Spinal cord (tissue), 9 donors: ENCODE measurements at regions not wholly inside any gene's neighbourhood (a gene's known extent, or its start where the extent isn't known, plus 50 kb on each side); places are given as distances from the start of the nearest gene placed in this dataset.
A peak's percentile ranks its signal among the peaks of the same experiment; 100 is the strongest.

ENCODE experiments used
- DNase-seq, 6 donors: peaks; one replicate each; pipeline versions ENCODE4 v3.0.0 to v3.0.0-alpha.2; 2013 to 2015; ENCODE audit warnings: low spot score in 6 of 6, low read depth in 4 of 6
- H3K27ac ChIP-seq: one replicate; pipeline ENCODE4 v1.5.1; 2013; ENCODE audit warnings: low read depth, low read length, control low read depth
- H3K27me3 ChIP-seq: one replicate; pipeline ENCODE4 v1.6.1; 2013; ENCODE audit warnings: low read length; ENCODE audit not compliant: control insufficient read depth, insufficient read depth
- H3K36me3 ChIP-seq: one replicate; pipeline ENCODE4 v1.6.1; 2013; ENCODE audit warnings: low read length; ENCODE audit not compliant: control insufficient read depth, insufficient read depth
- H3K4me1 ChIP-seq: one replicate; pipeline ENCODE4 v1.6.1; 2013; ENCODE audit warnings: low read length; ENCODE audit not compliant: control insufficient read depth, insufficient read depth
- H3K4me3 ChIP-seq: one replicate; pipeline ENCODE4 v1.5.1; 2013; ENCODE audit warnings: low read depth, low read length, control low read depth
- H3K9me3 ChIP-seq: one replicate; pipeline ENCODE4 v1.6.1; 2013; ENCODE audit warnings: low read length; ENCODE audit not compliant: control insufficient read depth, insufficient read depth
- WGBS: methylation state at CpG from one replicate; pipeline ENCODE4 v1.1.5; 2013; ENCODE audit warnings: missing lambda C conversion rate; ENCODE audit not compliant: insufficient coverage; 5-methylcytosine and 5-hydroxymethylcytosine counted together
- donor health status: healthy.

DNA sequence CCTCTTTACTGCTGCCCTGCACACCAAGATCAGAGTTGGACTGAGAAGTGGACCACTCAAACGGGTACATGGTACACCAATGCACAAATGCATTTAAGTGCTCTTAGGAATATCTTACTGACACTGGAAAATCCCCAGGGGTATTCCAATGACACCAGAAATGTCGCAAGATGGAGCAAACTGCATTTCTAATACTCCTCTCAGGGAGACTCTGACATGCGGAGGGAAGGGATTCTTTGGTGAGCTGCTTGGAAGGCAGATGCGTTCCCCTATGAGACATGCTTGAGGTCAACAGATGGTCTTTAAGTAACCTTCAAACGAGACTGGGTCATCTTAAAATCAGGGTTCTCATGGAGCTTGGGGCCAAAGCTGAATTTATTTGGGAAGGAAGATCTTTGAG, 521.8 kb upstream of the TCF4 start:
- H3K27me3 ChIP-seq = no peaks in the 10 kb centered on the region
- DNase-seq = no peak
- 94% methylated on average over 2 of the region's 5 CpGs for WGBS

DNA sequence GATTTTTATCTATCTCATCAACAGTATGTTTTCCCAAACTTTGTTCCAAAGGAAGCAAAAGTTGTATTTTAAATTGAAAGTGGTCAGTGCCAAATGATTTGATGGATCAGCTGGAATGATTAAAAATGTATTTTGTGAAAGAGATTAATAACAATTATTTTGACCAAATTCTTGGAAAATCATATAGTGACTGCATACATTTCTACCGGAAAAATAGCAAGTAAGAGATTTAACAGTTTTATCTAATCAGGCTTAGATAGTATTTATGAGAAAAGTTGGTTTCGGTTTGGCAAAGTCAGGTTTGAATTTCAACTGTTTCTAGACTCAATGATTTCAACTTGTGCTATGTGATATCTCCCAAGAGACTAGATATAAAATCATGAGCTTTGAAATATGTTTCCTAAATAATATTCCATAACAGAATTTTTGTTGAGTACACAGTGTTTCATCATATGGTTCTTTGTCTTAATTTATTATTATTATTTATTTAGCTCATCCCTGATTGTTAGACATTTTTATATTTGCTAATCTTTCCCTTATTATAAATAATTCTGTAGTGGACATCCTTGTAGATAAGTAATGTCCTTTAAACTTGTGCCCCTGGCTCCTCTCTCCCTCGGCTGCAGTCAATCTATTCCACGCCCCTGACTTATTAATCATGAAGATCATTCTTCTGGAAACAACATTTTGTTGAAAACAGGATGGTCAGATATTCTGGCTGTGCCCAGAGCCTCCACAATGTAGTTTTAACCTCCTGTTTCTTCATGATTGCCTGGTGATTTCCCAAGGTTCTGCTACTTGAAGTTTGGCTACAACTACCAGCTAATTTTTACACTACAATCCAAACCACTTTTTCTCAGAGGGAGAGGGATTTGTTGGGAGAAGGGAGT, 520.7 kb upstream of the TCF4 start:
- H3K36me3 ChIP-seq = no peaks in the 10 kb centered on the region
- no peaks in the 10 kb centered on the region for H3K9me3 ChIP-seq
- no peaks in the 10 kb centered on the region for H3K27me3 ChIP-seq
- no peaks in the 10 kb centered on the region for H3K4me1 ChIP-seq
- no peak for DNase-seq
- no CpG with 5 or more reads among the region's 4 CpGs for WGBS
- no peak overlapping the region for H3K27ac ChIP-seq
- H3K4me3 ChIP-seq = no peak overlapping the region

More for the DNA sequence above, 521.8 kb upstream of the TCF4 start:
- Histone ChIP-seq H3K4me1 (no peaks in the 10 kb centered on the region), H3K4me3 (no peak overlapping the region), H3K36me3 (no peaks in the 10 kb centered on the region), H3K9me3 (no peaks in the 10 kb centered on the region), H3K27ac (no peak overlapping the region)

DNA sequence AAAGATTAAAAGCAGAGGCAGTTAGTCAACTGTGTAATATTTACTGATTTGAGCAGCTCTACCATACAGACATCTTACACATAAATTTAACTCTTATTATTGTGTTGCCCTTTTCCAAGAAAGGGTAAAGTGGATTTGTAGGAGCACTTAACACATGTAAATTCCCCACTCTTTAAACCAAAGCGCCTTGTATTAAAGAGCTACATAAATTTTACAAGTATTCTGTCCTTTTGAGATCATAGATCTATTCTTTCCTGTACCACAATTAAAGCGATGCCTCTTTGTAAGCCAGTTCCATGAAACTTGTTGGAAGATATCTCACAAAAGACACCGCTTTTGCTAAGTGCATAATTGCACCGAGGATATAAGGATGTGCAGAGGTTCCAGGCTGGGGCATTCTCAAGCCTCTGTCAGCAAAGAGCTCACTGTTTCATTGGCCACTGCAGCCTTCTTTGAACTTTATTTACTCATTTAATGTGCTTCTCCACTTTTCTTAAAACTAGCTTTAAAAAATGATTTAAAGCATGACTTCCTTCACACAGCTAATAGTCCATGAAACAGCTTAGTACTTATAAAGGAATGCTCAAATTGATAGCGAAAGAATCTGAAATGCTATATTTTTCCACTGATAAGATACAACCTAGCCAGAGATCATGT, 520.0 kb upstream of the TCF4 start:
- H3K36me3 ChIP-seq = no peaks in the 10 kb centered on the region
- no peak overlapping the region for H3K27ac ChIP-seq
- H3K9me3 ChIP-seq = no peaks in the 10 kb centered on the region
- no peak overlapping the region for H3K4me3 ChIP-seq
- H3K27me3 ChIP-seq = no peaks in the 10 kb centered on the region
- no peaks in the 10 kb centered on the region for H3K4me1 ChIP-seq
- DNase-seq = no peak
- WGBS = 80% methylated on average over 1 of the region's 5 CpGs

DNA sequence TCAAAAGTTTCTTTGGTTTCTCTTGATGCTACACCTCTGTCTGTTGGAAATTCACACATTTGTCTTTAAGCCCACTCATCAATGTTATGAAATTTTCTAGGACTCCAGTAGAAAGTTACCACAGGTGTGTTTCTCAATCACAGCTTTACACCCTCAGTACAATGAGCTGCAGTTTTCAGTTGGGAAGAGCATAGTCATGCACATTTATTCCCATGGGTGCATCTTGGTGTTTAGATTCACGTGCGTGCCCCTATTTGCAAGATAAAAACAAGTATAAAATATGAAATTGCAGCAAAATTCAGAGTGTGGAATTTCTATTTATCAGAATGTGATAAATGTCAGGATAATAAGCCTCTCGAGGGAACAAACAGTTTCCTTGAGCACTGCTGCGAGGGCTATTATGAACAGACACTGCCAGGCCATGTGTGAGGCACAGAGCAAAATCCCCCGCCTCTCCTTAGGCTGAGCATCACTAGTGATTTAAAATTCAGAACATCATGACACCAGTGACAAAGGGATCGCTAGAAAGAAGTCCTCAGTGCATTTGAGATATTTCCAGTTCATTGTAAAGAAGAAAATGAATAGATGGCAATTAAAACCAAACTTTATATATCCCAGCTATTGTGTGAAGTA, 512.2 kb upstream of the TCF4 start:
- no peaks in the 10 kb centered on the region for H3K27me3 ChIP-seq
- peak in 2 of 6 donors; percentile 18 to 48 for DNase-seq
- no peaks in the 10 kb centered on the region for H3K9me3 ChIP-seq
- 27% methylated on average over 2 of the region's 6 CpGs for WGBS
- no peaks in the 10 kb centered on the region for H3K4me1 ChIP-seq
- H3K4me3 ChIP-seq = no peak overlapping the region
- H3K36me3 ChIP-seq = no peaks in the 10 kb centered on the region
- H3K27ac ChIP-seq = no peak overlapping the region

DNA sequence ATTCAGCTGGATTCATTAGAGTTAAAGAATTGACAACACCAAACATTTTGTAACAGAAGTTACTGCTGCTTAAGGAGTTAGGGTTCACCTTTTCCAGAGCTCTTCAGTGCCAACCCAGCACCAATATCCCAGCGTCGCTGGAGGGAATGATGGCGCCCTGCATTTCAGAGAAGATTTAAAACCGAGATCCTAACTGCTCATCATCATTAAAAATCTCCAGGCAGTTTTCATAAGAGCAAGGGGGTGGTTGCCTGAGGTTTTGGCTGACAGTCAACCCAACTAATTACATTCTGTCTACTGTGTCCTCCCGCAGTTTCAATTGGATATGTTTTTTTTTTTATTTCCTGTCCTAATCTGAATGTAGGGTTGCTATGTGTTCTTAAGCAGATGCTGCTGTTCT, 509.6 kb upstream of the TCF4 start:
- Histone ChIP-seq H3K27me3 (no peaks in the 10 kb centered on the region), H3K4me1 (no peaks in the 10 kb centered on the region), H3K4me3 (no peak overlapping the region), H3K36me3 (no peaks in the 10 kb centered on the region), H3K9me3 (no peaks in the 10 kb centered on the region), H3K27ac (no peak overlapping the region)
- no CpG with 5 or more reads among the region's 5 CpGs for WGBS
- peak in 2 of 6 donors; percentile 51 to 86 for DNase-seq

DNA sequence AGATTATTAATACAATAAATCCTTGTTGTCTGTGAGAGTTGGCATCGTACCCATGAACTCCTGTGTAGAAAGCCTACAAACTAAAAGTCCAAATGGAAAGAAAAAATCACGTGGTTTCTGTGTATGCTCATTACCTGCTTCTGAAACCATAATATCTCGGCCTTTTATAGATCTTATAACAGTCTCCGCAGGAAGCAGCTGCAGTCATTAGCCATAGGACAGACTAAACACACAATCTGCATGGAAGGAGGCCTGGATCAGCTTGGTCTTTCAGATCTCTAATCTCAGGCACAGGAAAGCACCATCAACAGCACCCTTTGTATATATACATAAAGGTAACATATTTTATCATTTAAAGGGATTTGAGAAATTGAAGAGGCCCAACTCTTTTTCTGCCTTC, 508.9 kb upstream of the TCF4 start:
- 61% methylated on average over 3 of the region's 4 CpGs for WGBS
- H3K4me1 ChIP-seq = no peaks in the 10 kb centered on the region
- no peaks in the 10 kb centered on the region for H3K27me3 ChIP-seq
- no peak overlapping the region for H3K27ac ChIP-seq
- no peaks in the 10 kb centered on the region for H3K9me3 ChIP-seq
- no peaks in the 10 kb centered on the region for H3K36me3 ChIP-seq
- peak in 1 of 6 donors; percentile 62 for DNase-seq
- no peak overlapping the region for H3K4me3 ChIP-seq

DNA sequence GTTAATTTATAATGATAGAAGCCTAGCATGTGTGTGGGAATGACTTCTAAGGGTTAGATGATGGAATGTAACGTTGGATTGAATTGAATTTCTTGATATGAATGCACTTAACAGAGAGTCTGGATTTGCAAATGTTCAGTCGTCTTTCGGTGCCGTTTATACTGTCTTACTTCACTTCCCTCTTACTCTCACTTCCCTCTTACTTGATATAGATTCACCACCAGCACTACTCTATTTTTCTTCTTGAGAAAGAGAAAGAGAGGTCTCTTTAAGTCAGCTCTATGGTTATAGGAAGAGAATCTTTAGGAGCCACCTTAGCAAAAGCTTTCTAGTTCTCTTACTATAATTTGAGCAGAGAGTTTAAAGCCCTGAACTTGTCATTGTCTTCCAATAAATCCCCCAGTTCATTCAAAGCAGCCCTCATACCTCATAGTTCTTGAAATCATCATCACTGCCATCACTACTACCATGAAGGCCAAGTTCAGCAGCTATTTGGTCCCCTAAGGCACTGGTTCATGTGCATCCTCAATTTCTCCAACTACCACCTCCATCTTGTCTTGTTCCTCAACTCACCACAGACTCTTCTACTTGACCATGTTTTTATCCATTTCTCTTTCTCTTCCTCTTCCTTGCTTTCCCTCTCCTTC, 501.7 kb upstream of the TCF4 start:
- no CpG with 5 or more reads among the region's 4 CpGs for WGBS
- H3K4me1 ChIP-seq = no peaks in the 10 kb centered on the region
- no peak overlapping the region for H3K4me3 ChIP-seq
- H3K36me3 ChIP-seq = no peaks in the 10 kb centered on the region
- H3K27me3 ChIP-seq = no peaks in the 10 kb centered on the region
- no peaks in the 10 kb centered on the region for H3K9me3 ChIP-seq
- no peak overlapping the region for H3K27ac ChIP-seq
- no peak for DNase-seq

DNA sequence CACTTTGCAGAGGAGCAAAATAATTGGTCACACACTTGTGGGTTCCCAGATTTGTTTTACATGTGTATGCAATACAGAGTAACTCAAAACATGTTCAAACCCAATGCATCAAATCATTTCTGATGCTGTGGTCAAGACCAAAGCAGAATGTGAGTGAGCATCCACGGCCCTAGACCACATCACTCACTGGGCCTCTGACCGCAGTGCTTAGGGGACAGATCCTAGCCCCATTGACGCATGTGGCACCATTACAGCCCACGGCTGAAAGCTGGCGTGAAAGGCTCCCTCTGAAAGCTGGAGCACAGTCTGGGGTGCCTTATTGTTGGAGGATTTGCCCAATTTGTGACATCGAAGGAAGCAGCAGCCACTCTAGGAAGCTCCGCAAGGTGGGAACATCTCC, 498.8 kb upstream of the TCF4 start:
- Histone ChIP-seq H3K36me3 (no peaks in the 10 kb centered on the region), H3K9me3 (no peaks in the 10 kb centered on the region), H3K27ac (no peak overlapping the region), H3K4me1 (peaks cover 4% of the 10 kb centered on the region), H3K4me3 (no peak overlapping the region), H3K27me3 (no peaks in the 10 kb centered on the region)
- WGBS = 86% methylated on average over 7 of the region's 7 CpGs
- DNase-seq = no peak

DNA sequence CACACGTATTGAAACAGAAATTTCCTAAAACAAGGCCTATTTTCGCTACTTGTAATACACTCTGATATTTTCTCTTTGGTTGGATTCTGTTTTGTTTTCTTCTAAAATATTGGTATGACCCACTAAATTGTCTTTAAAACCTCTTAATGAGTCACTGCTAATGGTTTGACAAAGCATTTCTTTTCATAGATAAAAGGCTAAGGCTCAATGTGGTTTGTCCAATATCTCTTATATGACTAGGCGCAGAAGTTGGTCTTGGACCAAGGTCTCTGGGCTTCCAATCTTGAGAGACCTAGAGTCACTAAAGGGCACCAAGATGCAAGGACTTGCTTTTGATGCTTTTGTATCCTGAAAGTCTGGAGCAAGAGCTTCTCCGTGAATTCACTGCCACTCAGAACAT, 498.2 kb upstream of the TCF4 start:
- no peak for DNase-seq
- Histone ChIP-seq H3K27me3 (no peaks in the 10 kb centered on the region), H3K36me3 (no peaks in the 10 kb centered on the region), H3K27ac (no peak overlapping the region), H3K4me1 (peaks cover 4% of the 10 kb centered on the region), H3K4me3 (no peak overlapping the region), H3K9me3 (no peaks in the 10 kb centered on the region)
- 89% methylated on average over 1 of the region's 4 CpGs for WGBS
